ENCODE measurements at regions not wholly inside any gene's neighbourhood (a gene's known extent, or its start where the extent isn't known, plus 50 kb on each side); places are given as distances from the start of the nearest gene placed in this dataset.

- Histone ChIP-seq H3K27me3 (peaks cover 10% of the 10 kb centered on the region), H3K4me1 (no peaks in the 10 kb centered on the region), H3K36me3 (no peaks in the 10 kb centered on the region), H3K9me3 (no peaks in the 10 kb centered on the region), H3K27ac (no peak overlapping the region), H3K4me3 (replicated peaks in 1 of 3) (no peak overlapping the region)
- TF ChIP-seq CTCF (IDR thresholded peaks at IDR 0.05) (no peak), POLR2A (IDR thresholded peaks at IDR 0.05) (no peak)
- intact Hi-C loops (cut with DNase I) = no loop called here
- DNase-seq = no peak
- 67 to 73% methylated on average over 9 to 12 of the region's 12 CpGs for WGBS, 2 donors
These were observed 591.0 kb downstream of the PTPRU start for GRCh38 chr1:29827237-29827750.

GRCh38 chr1:29826646-29827045 is 590.3 kb downstream of the PTPRU start:
- Histone ChIP-seq H3K9me3 (no peaks in the 10 kb centered on the region), H3K27ac (no peak overlapping the region), H3K4me1 (no peaks in the 10 kb centered on the region), H3K36me3 (no peaks in the 10 kb centered on the region), H3K27me3 (peaks cover 10% of the 10 kb centered on the region), H3K4me3 (replicated peaks in 1 of 3) (no peak overlapping the region)
- no peak for TF ChIP-seq POLR2A (IDR thresholded peaks at IDR 0.05)
- TF ChIP-seq CTCF (IDR thresholded peaks at IDR 0.05) = no peak
- 66 to 82% methylated on average over 5 of the region's 5 CpGs for WGBS, 2 donors
- DNase-seq = no peak
- intact Hi-C loops (cut with DNase I) = no loop called here

- no peaks in the 10 kb centered on the region for H3K36me3 ChIP-seq
- 78 to 83% methylated on average over 10 of the region's 10 CpGs for WGBS, 2 donors
- no peak overlapping the region for H3K4me3 ChIP-seq (replicated peaks in 1 of 3)
- no peaks in the 10 kb centered on the region for H3K4me1 ChIP-seq
- no peak overlapping the region for H3K27ac ChIP-seq
- peaks cover 10% of the 10 kb centered on the region for H3K27me3 ChIP-seq
- intact Hi-C loops (cut with DNase I) = no loop called here
- DNase-seq = no peak
- TF ChIP-seq CTCF (IDR thresholded peaks at IDR 0.05) (no peak), POLR2A (IDR thresholded peaks at IDR 0.05) (no peak)
- H3K9me3 ChIP-seq = no peaks in the 10 kb centered on the region
These were observed 589.7 kb downstream of the PTPRU start for GRCh38 chr1:29825941-29826415.

- DNase-seq = no peak
- Histone ChIP-seq H3K36me3 (no peaks in the 10 kb centered on the region), H3K4me3 (replicated peaks in 1 of 3) (no peak overlapping the region), H3K27me3 (peaks cover 10% of the 10 kb centered on the region), H3K4me1 (no peaks in the 10 kb centered on the region), H3K27ac (no peak overlapping the region), H3K9me3 (no peaks in the 10 kb centered on the region)
- intact Hi-C loops (cut with DNase I) = no loop called here
- WGBS, 2 donors = 88 to 92% methylated on average over 15 of the region's 15 CpGs
- TF ChIP-seq CTCF (IDR thresholded peaks at IDR 0.05) (no peak), POLR2A (IDR thresholded peaks at IDR 0.05) (no peak)
These were observed 589.1 kb downstream of the PTPRU start for GRCh38 chr1:29825274-29825940.

GRCh38 chr1:29824511-29825273 is 588.4 kb downstream of the PTPRU start:
- 36 to 38% methylated on average over 15 of the region's 15 CpGs for WGBS, 2 donors
- peaks cover 10% of the 10 kb centered on the region for H3K27me3 ChIP-seq

More at GRCh38 chr1:29824511-29825273, 588.4 kb downstream of the PTPRU start:
- Histone ChIP-seq H3K4me1 (no peaks in the 10 kb centered on the region), H3K9me3 (no peaks in the 10 kb centered on the region), H3K4me3 (replicated peaks in 1 of 3) (no peak overlapping the region), H3K27ac (no peak overlapping the region), H3K36me3 (no peaks in the 10 kb centered on the region)
- no peak for DNase-seq
- no peak for TF ChIP-seq CTCF (IDR thresholded peaks at IDR 0.05)
- intact Hi-C loops (cut with DNase I) = no loop called here

Measured in thyroid gland (tissue), 4 donors.